Neural progenitor cell (in vitro differentiated cells): ENCODE measurements at regions not wholly inside any gene's neighbourhood (a gene's known extent, or its start where the extent isn't known, plus 50 kb on each side); places are given as distances from the start of the nearest gene placed in this dataset.
"Not testable (repeated sequence)": the region's sequence is repeated elsewhere in the genome, so short reads cannot be mapped to it uniquely, and the experiment has no call there.

Source experiments
- DNase-seq: peaks from one replicate; pipeline ENCODE4 v3.0.0-alpha.2; 2016; ENCODE audit warnings: low spot score
- H2AFZ ChIP-seq: fragments of 200-600 bp; sonication (generic); replicated peaks from 2 replicates; pipeline ENCODE4 v1.6.1; 2016; ENCODE audit warnings: antibody characterized with exemption
- H3F3A ChIP-seq: fragments of 200-600 bp; sonication (generic); 2 replicates; pipeline ENCODE4 v1.6.1; 2016; ENCODE audit warnings: antibody characterized with exemption, low read depth
- H3K27ac ChIP-seq: fragments of 200-600 bp; sonication (generic); 2 replicates; pipeline ENCODE4 v1.5.1; 2016; ENCODE audit warnings: mild to moderate bottlenecking
- H3K27me3 ChIP-seq: fragments of 200-600 bp; sonication (generic); 2 replicates; pipeline ENCODE4 v1.6.1; 2016; ENCODE audit warnings: mild to moderate bottlenecking, moderate library complexity
- H3K36me3 ChIP-seq: fragments of 200-600 bp; sonication (generic); 2 replicates; pipeline ENCODE4 v1.5.1; 2016
- H3K4me1 ChIP-seq: fragments of 200-600 bp; sonication (generic); 2 replicates; pipeline ENCODE4 v1.6.1; 2016; ENCODE audit warnings: mixed run types
- H3K4me2 ChIP-seq: fragments of 200-600 bp; sonication (generic); 2 replicates; pipeline ENCODE4 v1.6.1; 2016
- H3K4me3 ChIP-seq: fragments of 200-600 bp; sonication (generic); 2 replicates; pipeline ENCODE4 v1.5.1; 2016
- H3K79me2 ChIP-seq: fragments of 200-600 bp; sonication (generic); 2 replicates; pipeline ENCODE4 v1.6.1; 2016; ENCODE audit warnings: low read depth
- H3K9ac ChIP-seq: fragments of 200-600 bp; sonication (generic); 2 replicates; pipeline ENCODE4 v1.6.1; 2016
- H3K9me3 ChIP-seq: fragments of 200-600 bp; sonication (generic); 2 replicates; pipeline ENCODE4 v1.5.1; 2016; ENCODE audit warnings: low read depth
- H4K20me1 ChIP-seq: fragments of 200-600 bp; sonication (generic); 2 replicates; pipeline ENCODE4 v1.6.1; 2016; ENCODE audit warnings: low read depth
- H3K27ac Mint-ChIP-seq: 3 replicates; pipeline ENCODE4 v1.8.0; 2021; ENCODE audit warnings: mixed read lengths
- H3K27me3 Mint-ChIP-seq: 2 replicates; pipeline ENCODE4 v1.8.0; 2022; ENCODE audit warnings: low read depth, mild to moderate bottlenecking, inconsistent platforms, moderate library complexity, mixed read lengths; ENCODE audit not compliant: insufficient read depth
- H3K36me3 Mint-ChIP-seq: 3 replicates; pipeline ENCODE4 v1.8.0; 2021; ENCODE audit warnings: mixed read lengths
- H3K4me1 Mint-ChIP-seq: 3 replicates; pipeline ENCODE4 v1.8.0; 2021; ENCODE audit warnings: mixed read lengths
- H3K4me3 Mint-ChIP-seq: 3 replicates; pipeline ENCODE4 v1.8.0; 2021; ENCODE audit warnings: mild to moderate bottlenecking, moderate library complexity, mixed read lengths
- H3K9me3 Mint-ChIP-seq: 3 replicates; pipeline ENCODE4 v1.8.0; 2020; ENCODE audit warnings: mixed read lengths
- EZH2 ChIP-seq: fragments of 200-600 bp; sonication (generic); IDR thresholded peaks from 2 replicates; pipeline ENCODE4 v1.6.1; 2017; ENCODE audit warnings: antibody characterized with exemption, mild to moderate bottlenecking, moderate library complexity
- EZH2phosphoT487 ChIP-seq: fragments of 200-600 bp; sonication (generic); IDR thresholded peaks from 2 replicates; pipeline ENCODE4 v1.6.1; 2017; ENCODE audit warnings: antibody characterized with exemption
- TF ChIP-seq, protein P1 (sequence below): fragments of 200-600 bp; sonication (generic); IDR thresholded peaks from 2 replicates; pipeline ENCODE4 v1.5.1; 2017; ENCODE audit warnings: antibody characterized with exemption, mild to moderate bottlenecking

DNA sequence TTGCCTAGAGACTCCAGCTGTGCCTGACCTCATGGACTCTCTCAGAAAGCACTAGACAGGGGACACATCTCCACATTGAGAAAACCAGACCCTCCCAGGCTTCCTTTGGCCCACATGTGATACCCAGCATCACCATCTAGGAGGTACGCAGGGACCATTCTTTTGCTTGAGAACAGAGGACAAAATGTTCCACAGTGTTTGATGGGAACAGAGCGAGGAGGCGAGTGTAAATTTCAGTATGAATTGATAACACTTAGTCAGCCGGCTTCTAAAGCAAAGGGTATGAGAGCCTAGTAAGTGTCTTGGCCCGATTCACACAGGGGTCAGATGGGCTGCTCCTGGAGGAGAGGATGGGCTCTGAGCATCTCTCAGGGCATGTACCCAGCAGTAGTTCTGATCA is 1052.4 kb downstream of the BCL11B start:
- no peak overlapping the region for H3K4me3 ChIP-seq
- H3K4me2 ChIP-seq: no peak overlapping the region
- H3K27me3 Mint-ChIP-seq: peaks cover 2% of the 10 kb centered on the region
- no peaks in the 10 kb centered on the region for H3K27me3 ChIP-seq
- H3K36me3 ChIP-seq: no peaks in the 10 kb centered on the region
- H3F3A ChIP-seq: no peaks in the 10 kb centered on the region
- H3K27ac Mint-ChIP-seq: no peak overlapping the region
- no peak overlapping the region for H3K9ac ChIP-seq
- DNase-seq: no peak
- no peak overlapping the region for H2AFZ ChIP-seq
- H3K79me2 ChIP-seq: no peaks in the 10 kb centered on the region
- peaks cover 5% of the 10 kb centered on the region for H3K4me1 ChIP-seq
- TF ChIP-seq, protein P1, sequence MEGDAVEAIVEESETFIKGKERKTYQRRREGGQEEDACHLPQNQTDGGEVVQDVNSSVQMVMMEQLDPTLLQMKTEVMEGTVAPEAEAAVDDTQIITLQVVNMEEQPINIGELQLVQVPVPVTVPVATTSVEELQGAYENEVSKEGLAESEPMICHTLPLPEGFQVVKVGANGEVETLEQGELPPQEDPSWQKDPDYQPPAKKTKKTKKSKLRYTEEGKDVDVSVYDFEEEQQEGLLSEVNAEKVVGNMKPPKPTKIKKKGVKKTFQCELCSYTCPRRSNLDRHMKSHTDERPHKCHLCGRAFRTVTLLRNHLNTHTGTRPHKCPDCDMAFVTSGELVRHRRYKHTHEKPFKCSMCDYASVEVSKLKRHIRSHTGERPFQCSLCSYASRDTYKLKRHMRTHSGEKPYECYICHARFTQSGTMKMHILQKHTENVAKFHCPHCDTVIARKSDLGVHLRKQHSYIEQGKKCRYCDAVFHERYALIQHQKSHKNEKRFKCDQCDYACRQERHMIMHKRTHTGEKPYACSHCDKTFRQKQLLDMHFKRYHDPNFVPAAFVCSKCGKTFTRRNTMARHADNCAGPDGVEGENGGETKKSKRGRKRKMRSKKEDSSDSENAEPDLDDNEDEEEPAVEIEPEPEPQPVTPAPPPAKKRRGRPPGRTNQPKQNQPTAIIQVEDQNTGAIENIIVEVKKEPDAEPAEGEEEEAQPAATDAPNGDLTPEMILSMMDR: no peak
- TF ChIP-seq EZH2phosphoT487 (no peak), EZH2 (no peak)
- H3K9me3 Mint-ChIP-seq: no peaks in the 10 kb centered on the region
- H3K4me1 Mint-ChIP-seq: peaks cover 5% of the 10 kb centered on the region
- H3K27ac ChIP-seq: no peak overlapping the region
- H4K20me1 ChIP-seq: no peaks in the 10 kb centered on the region
- no peak overlapping the region for H3K4me3 Mint-ChIP-seq
- H3K36me3 Mint-ChIP-seq: no peaks in the 10 kb centered on the region
- no peaks in the 10 kb centered on the region for H3K9me3 ChIP-seq

DNA sequence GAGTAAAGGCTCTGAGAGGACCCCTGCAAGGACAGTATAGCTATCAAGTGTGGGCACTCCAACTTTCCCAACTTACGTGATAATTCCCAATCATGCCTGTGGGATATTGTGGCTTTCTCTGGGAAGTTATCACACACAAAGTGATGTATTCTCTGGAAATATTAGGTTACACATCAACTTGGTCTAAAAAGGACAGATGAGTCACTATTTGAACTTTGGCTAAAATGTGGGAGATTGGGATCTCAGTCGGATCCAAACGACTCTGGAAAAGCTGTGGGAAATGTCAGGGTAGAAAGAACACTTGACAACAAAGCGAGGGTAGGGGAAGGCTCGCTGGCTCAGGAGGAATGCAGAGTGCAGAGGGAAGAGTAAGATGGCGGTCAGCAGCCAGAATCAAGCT is 1048.9 kb downstream of the BCL11B start:
- Histone ChIP-seq H4K20me1 (no peaks in the 10 kb centered on the region), H3K9me3 (no peaks in the 10 kb centered on the region), H3K9ac (no peak overlapping the region), H3F3A (no peaks in the 10 kb centered on the region), H3K4me1 (no peaks in the 10 kb centered on the region), H3K27me3 (no peaks in the 10 kb centered on the region), H3K4me3 (no peak overlapping the region), H3K36me3 (no peaks in the 10 kb centered on the region), H3K79me2 (no peaks in the 10 kb centered on the region), H3K27ac (no peak overlapping the region), H3K4me2 (no peak overlapping the region), H2AFZ (no peak overlapping the region)
- Mint-ChIP-seq H3K4me1 (no peaks in the 10 kb centered on the region), H3K4me3 (no peak overlapping the region), H3K27me3 (no peaks in the 10 kb centered on the region), H3K27ac (no peak overlapping the region), H3K9me3 (no peaks in the 10 kb centered on the region), H3K36me3 (no peaks in the 10 kb centered on the region)
- DNase-seq: no peak
- TF ChIP-seq EZH2: no peak
- no peak for TF ChIP-seq EZH2phosphoT487
- TF ChIP-seq, protein P1: no peak

DNA sequence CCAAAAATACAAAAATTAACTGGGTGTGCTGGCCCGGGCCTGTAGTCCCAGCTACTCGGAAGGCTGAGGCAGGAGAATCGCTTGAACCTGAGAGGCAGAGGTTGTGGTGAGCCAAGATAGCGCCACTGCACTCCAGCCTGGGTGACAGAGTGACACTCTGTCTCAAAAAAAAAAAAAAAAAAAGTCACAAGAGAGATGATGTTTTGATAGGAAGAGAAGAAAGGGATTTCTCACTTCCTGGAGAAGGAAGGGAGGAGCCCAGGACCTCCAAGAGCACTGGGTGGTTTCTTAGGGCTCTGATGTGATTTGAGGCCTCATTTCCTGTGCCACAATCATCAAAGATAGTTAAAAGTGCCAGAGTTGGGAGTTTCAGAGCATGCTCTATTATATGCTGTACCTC is 1048.3 kb downstream of the BCL11B start:
- not testable (repeated sequence) for H3K4me3 ChIP-seq, H3K27me3 ChIP-seq, H3K4me2 ChIP-seq, H3K9ac ChIP-seq, H3K36me3 ChIP-seq, H3K4me1 Mint-ChIP-seq, H3K9me3 Mint-ChIP-seq, H4K20me1 ChIP-seq, H3K27ac Mint-ChIP-seq, H2AFZ ChIP-seq, H3K4me1 ChIP-seq, H3K9me3 ChIP-seq, H3F3A ChIP-seq, H3K27ac ChIP-seq, H3K27me3 Mint-ChIP-seq, DNase-seq, H3K36me3 Mint-ChIP-seq, H3K79me2 ChIP-seq, H3K4me3 Mint-ChIP-seq

DNA sequence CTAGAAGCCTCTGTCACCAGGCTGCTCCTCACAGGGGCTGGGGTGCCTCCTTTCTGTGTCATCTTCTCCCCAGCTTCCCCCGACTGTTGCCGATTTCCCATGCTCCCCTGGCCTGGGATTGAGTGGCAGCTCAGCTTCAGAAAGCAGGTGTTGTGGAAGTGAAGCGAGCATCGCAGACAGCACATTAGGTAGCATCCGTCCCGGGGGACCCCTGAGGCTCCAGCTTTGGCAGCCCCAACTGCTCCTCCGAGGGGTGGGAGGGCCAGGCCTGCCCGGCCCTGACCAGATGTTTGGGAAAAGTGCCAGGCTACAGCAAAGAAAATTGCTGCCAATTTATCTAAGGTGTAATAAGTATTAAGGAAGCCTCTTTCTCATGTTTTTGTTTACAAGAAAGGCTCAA is 1045.6 kb downstream of the BCL11B start:
- no peaks in the 10 kb centered on the region for H3K9me3 Mint-ChIP-seq

More for the DNA sequence above, 1045.6 kb downstream of the BCL11B start:
- Histone ChIP-seq H4K20me1 (no peaks in the 10 kb centered on the region), H3F3A (no peaks in the 10 kb centered on the region), H3K4me3 (no peak overlapping the region), H3K36me3 (no peaks in the 10 kb centered on the region), H3K9me3 (no peaks in the 10 kb centered on the region), H2AFZ (no peak overlapping the region), H3K27ac (no peak overlapping the region), H3K4me1 (no peaks in the 10 kb centered on the region), H3K4me2 (no peak overlapping the region), H3K9ac (no peak overlapping the region), H3K27me3 (no peaks in the 10 kb centered on the region), H3K79me2 (no peaks in the 10 kb centered on the region)
- H3K36me3 Mint-ChIP-seq: no peaks in the 10 kb centered on the region
- no peak for DNase-seq
- peaks cover 9% of the 10 kb centered on the region for H3K4me1 Mint-ChIP-seq
- no peak overlapping the region for H3K4me3 Mint-ChIP-seq
- H3K27me3 Mint-ChIP-seq: peaks cover 4% of the 10 kb centered on the region
- no peak overlapping the region for H3K27ac Mint-ChIP-seq
- no peak for TF ChIP-seq EZH2phosphoT487
- no peak for TF ChIP-seq EZH2
- TF ChIP-seq, protein P1: no peak
